Stimulated activated CD8-positive, alpha-beta memory T cell treated with anti-CD3 and anti-CD28 coated beads, Interleukin-4, amount 100 ng/mL, for 24 hours (primary cell): ENCODE measurements at regions not wholly inside any gene's neighbourhood (a gene's known extent, or its start where the extent isn't known, plus 50 kb on each side); places are given as distances from the start of the nearest gene placed in this dataset.

Experiments used
- DNase-seq: peaks from one replicate; pipeline ENCODE4 v3.0.0-alpha.2; 2020; ENCODE audit warnings: low read depth

- no peak for DNase-seq
These were observed 233.1 kb upstream of the KLF6 start for GRCh38 chr10:4018054-4018511.

GRCh38 chr10:4017336-4017735 is 232.3 kb upstream of the KLF6 start:
- no peak for DNase-seq

GRCh38 chr10:4016214-4016740 is 231.3 kb upstream of the KLF6 start:
- DNase-seq = no peak

GRCh38 chr10:4013651-4014121 is 228.7 kb upstream of the KLF6 start:
- peak; percentile 45 for DNase-seq

GRCh38 chr10:4012848-4013247 is 227.8 kb upstream of the KLF6 start:
- DNase-seq = no peak

GRCh38 chr10:4011136-4011812 is 226.3 kb upstream of the KLF6 start:
- DNase-seq = no peak

- no peak for DNase-seq
These were observed 223.8 kb upstream of the KLF6 start for GRCh38 chr10:4008676-4009382.

- no peak for DNase-seq
These were observed 222.8 kb upstream of the KLF6 start for GRCh38 chr10:4007771-4008170.

- no peak for DNase-seq
These were observed 221.8 kb upstream of the KLF6 start for GRCh38 chr10:4006858-4007257.

GRCh38 chr10:4006051-4006450 is 221.0 kb upstream of the KLF6 start:
- no peak for DNase-seq

- DNase-seq = no peak
These were observed 220.0 kb upstream of the KLF6 start for GRCh38 chr10:4004990-4005389.

GRCh38 chr10:4004144-4004543 is 219.1 kb upstream of the KLF6 start:
- no peak for DNase-seq

- DNase-seq = no peak
These were observed 218.5 kb upstream of the KLF6 start for GRCh38 chr10:4003348-4003973.

GRCh38 chr10:4001811-4002210 is 216.8 kb upstream of the KLF6 start:
- no peak for DNase-seq

- no peak for DNase-seq
These were observed 214.6 kb upstream of the KLF6 start for GRCh38 chr10:3999642-4000041.

- DNase-seq = no peak
These were observed 211.7 kb upstream of the KLF6 start for GRCh38 chr10:3996697-3997096.

GRCh38 chr10:3995302-3996210 is 210.5 kb upstream of the KLF6 start:
- DNase-seq = no peak

- DNase-seq = no peak
These were observed 207.6 kb upstream of the KLF6 start for GRCh38 chr10:3992382-3993178.

- no peak for DNase-seq
These were observed 205.3 kb upstream of the KLF6 start for GRCh38 chr10:3990307-3990706.

GRCh38 chr10:3987143-3987974 is 202.3 kb upstream of the KLF6 start:
- DNase-seq = no peak
